ENCODE measurements at regions not wholly inside any gene's neighbourhood (a gene's known extent, or its start where the extent isn't known, plus 50 kb on each side); places are given as distances from the start of the nearest gene placed in this dataset.

DNA sequence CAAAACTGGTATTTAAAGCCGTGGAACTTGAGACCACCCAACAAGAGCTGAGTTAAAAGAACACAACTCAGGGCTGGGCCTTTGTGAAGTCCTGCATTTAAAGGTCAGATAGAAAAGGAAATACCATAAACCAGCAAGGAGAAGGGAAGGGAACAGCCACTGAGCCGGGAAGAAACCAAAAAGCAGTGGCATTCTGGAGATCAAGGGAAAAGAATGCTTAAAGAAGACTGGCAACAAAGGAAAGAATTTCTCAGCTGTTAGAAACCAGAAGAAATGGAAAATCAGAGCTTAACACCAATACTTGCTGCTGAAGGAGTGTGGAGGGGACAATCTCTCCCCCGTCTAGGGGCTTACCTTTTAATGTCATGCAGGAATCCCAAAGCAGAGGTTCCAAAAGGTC is 247.4 kb upstream of the CHRNA7 start:
- TF ChIP-seq POLR2A (IDR thresholded peaks at IDR 0.05) = no peak
- TF ChIP-seq, protein P1, sequence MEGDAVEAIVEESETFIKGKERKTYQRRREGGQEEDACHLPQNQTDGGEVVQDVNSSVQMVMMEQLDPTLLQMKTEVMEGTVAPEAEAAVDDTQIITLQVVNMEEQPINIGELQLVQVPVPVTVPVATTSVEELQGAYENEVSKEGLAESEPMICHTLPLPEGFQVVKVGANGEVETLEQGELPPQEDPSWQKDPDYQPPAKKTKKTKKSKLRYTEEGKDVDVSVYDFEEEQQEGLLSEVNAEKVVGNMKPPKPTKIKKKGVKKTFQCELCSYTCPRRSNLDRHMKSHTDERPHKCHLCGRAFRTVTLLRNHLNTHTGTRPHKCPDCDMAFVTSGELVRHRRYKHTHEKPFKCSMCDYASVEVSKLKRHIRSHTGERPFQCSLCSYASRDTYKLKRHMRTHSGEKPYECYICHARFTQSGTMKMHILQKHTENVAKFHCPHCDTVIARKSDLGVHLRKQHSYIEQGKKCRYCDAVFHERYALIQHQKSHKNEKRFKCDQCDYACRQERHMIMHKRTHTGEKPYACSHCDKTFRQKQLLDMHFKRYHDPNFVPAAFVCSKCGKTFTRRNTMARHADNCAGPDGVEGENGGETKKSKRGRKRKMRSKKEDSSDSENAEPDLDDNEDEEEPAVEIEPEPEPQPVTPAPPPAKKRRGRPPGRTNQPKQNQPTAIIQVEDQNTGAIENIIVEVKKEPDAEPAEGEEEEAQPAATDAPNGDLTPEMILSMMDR (IDR thresholded peaks at IDR 0.05) = no peak

Data from transverse colon (tissue), 3 donors.